ENCODE measurements at regions not wholly inside any gene's neighbourhood (a gene's known extent, or its start where the extent isn't known, plus 50 kb on each side); places are given as distances from the start of the nearest gene placed in this dataset.
"Not testable (repeated sequence)": the region's sequence is repeated elsewhere in the genome, so short reads cannot be mapped to it uniquely, and the experiment has no call there.

DNA sequence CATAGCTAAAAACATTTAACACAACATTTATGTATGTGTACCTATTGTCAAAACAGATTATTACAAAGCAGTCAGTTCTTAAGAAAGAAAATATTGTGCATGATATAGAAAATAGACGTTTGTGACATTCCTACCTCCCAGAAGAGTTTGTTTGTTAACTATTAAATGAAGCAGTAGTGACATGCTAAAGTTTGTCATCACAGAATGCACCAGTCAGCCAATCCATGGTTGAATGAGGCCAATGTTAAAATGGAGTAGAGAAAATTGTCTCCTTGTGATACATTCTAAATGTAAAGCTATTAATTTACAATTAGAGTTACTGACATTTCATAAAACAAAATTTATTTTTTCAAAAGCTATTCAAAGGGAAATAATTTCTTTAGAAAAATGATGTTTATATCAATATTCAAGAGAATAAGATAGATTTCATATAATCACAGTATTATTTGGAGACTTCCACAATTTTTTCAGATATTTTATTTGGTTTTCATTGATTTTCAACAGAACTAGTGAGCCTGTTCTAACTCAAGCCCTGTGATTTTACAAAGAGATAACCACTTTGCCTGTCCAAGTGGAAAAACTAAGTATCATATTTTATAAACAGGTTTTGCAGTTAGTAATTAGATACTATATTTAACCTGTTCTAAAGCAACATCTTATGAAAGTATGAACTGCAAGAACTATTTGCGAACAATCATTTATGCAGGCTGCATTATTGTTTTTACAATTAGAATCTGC is 176.8 kb downstream of the ISL1 start:
- no peak for DNase-seq

DNA sequence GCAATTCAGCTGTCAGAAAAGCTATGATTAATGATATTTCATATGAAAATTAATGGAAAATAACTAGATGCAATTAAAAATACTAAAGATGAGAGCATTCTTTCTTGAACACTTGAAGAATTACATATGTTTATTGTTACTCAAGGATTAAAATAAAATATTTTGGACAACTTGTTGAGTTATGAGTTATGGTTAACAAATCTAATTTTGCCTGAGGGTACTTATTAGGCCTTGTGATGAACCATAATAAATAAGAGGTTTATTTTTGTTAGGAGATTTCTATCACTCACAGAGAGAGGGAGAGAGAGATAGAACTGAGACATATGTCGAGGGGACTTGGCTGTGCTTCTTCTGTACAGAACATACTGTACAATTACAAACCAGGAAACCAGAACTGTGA is 183.7 kb downstream of the ISL1 start:
- no peak for DNase-seq

DNA sequence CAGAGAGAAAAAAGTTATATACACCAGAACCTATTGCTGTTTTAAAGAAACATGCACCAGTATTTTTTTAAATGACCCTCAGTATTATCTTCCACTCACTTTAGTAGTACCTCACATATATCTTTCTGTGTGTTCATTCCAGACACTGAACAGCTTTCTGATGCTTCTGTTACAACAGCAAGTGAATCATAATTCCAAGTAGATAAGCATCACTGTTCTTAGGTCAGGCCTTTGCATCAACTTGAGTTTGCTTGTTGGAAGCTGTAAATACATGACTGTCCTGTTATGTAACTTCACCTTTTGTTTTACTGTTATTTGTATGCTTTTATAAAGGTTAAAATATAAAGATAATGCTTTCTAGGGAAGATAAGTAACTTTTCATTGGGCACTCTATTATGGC is 184.4 kb downstream of the ISL1 start:
- DNase-seq, result no peak

DNA sequence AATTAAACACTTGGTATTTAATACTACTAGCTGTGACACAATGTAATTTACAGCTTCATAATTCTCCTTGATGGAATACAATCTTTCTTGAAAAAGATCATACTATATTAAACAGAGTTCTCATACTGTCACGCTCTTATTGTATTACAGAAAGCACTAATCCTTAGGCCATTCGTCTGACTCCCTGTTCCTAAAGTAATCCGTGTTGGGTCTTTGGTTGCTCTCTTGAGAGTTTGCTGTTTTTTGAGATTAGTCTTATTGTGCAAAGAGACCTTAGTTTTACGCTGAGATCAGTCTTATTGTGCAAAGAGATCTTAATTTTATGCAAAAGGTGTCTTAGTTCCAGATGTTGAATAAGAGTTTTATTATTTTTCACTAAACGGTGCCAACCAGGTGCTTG is 190.6 kb downstream of the ISL1 start:
- DNase-seq, result no peak

DNA sequence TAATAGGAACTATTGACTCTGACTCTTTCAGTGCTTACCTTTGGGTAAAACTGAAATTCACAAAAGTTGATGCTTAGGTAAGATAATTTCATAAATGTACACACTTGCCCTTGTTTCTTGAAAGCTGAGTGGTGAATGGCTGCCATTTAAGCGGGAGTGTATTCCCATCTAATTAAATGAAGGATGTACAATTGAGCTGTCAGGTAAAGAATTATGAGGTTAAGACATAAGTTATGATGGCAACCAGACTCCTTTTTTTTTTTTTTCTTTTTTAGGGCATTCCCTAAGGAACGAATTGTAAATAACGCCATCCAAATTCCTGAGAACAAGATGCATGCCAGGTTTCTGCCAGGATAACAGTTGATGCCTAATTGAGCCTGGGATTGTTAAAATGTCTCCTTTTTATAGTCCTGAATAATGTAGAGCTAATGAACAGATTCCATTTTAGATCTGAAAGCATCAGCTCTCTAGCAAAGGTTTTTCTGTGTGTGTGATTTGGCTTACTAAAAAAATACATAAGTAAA is 199.7 kb downstream of the ISL1 start:
- no peak for DNase-seq

DNA sequence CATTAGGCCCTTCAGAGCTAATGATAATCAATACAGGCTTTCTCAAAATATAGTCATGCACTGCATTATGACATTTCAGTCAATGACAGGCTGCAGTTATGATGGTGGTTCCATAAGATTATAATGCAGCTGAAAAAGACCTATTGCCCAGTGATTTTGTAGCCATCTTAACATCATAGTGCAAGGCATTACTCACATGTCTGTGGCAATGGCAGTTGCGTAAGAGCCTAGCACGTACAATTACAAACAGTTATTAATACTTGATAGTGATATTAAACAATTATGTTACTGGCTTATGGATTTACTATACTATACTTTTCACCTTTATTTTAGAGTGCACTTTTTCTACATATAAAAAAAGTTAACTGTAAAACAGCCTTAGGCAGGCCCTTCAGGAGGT is 214.8 kb downstream of the ISL1 start:
- DNase-seq, result no peak

DNA sequence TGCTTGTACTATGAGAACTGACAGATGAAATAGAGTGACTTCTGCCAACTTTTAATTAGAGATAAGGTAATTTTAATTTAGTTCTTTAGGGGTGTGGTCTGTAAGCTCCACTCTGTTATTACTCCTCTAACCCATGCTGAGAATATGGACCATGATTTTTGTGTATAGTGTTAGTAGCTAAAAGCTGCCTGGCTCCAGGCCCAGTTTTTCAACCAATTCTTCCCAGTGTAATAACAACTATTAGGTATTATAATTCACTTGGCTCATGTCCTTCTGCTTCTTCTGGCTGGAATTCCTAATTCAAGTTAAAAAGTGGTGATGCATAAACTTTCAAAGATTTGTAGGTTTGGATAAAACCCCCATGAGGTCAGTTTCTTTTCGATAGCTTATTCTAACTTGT is 216.3 kb downstream of the ISL1 start:
- DNase-seq, result no peak

DNA sequence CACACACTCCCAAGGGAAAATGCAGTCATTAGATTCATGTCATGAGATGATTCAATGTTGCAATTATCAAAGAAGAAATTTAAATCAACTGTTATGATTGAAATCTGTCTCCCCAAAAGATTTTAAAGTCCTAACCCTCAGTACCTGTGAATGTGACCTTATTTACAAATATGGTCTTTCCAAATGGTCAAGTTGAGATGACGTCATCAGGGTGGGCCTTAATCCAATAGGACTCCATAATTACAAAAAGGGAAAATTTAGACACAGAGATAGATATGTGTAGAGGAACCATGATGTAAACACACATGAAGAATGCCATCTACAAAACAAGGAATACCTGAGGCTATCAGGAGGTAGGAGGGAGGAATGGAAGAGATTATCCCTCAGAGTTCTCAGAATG is 221.1 kb downstream of the ISL1 start:
- no peak for DNase-seq

DNA sequence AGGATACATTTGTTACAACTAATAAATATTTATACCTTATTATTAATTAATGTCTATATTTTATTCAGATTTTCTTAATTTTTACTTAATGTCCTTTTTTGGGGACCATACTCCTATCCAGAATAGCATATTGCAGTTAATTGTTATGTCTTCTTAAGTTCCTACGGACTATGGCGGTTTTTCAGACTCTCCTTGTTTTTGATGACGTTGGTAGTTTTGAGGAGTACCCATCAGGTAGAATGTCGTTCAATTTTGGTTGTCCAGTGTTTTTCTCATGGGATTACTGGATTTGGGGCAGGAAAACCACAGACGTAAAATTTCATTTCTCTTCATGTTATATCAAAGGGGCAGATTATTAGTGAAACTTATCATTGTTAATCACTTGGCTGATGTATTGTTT is 223.7 kb downstream of the ISL1 start:
- no peak for DNase-seq

DNA sequence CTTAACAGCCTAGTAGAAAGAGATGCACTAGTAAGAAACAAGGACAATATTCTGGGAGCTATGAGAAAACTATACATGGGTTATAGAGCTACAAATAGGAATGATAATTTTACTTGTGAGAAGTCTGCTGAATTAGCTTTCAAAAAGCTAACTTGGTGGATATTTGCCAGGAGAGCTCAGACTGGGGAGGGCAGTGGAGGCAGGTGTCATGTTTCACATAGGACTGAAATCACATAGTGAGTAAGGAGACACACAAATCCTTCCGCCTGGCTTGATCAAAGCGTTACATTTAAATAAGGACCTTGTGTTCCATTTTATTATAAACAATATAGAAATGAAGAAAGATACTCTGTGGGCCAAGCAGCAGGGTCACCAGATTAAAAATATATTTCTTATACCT is 235.0 kb downstream of the ISL1 start:
- DNase-seq, result no peak

DNA sequence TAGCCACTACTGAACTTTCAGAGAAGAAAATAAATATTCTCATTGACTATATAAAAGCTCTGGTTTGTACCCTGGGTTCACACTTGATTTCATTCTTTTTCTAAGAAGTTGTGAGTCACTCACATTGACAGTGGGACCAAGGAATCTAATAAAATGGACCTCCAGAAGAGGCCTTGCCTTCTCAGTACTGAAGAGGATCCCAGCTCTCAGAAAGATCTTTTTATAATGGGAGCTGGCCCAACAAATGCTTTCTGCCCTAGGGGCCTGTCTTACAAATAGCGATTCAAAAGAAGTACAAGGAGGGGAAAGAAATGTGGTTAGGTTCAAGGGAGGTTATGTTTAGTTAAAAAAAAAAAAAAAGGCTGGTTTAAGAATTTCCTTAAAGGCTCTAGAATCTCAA is 237.9 kb downstream of the ISL1 start:
- DNase-seq, result peak; percentile 6

DNA sequence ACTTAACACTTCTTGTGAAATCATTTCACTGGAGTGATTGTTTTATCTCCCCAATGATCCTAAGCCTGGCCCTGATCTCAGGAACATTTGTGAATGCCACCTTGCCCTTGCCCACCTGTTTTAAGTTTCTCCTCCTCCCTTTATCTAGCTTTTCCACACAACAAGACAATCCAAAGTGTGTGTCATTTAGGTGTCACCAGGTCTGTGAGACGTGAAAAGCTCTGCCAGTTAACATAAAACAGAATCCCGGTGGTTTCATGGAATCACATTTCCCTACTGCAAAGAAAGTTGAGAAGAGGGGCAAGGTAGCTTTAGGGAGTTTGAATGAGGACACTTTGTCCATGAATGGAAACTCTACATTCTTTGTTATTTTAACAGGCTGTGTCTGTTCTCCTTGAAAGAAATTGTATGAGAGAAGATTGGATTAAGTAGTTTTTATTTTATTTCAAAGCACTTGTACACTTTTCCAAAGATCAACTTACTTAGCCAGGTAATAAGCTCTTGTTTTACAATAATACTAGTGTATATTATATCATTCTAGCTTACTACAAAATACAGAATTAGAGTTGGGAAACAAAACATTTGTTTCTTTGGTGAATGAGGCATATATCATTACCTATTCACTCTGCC is 239.0 kb downstream of the ISL1 start:
- no peak for DNase-seq

DNA sequence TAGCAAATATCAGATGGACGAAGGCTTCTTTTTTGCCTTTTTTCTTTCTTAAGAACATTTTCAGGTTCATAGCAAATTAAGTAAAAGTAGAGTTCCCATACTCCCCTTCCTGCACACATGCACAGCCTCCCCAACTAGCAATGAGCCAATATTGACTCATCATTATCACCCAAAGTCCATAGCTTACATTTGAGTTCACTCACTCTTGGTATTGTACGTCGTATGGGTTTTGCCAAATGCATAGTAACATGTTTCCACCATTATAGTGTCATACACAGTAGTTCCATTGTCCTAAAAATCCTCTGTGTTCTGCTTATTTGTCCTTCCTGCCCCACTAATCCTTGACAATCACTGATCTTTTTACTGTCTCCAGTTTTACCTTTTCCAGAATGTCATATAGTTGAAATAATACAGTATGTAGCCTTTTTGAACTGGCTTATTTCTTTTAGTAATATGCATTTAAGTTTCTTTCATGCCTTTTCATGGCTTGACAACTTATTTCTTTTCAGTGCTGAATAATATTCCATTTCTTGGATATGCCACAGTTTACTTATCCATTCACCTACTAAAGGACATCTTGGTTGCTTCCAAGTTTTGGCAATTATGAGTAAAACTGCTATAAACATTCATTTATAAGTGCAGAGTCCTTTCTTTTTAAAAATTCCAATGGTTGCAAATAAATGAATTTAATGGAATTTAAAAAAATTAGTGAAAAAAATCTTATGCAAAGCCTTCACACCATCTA is 242.1 kb downstream of the ISL1 start:
- no peak for DNase-seq

DNA sequence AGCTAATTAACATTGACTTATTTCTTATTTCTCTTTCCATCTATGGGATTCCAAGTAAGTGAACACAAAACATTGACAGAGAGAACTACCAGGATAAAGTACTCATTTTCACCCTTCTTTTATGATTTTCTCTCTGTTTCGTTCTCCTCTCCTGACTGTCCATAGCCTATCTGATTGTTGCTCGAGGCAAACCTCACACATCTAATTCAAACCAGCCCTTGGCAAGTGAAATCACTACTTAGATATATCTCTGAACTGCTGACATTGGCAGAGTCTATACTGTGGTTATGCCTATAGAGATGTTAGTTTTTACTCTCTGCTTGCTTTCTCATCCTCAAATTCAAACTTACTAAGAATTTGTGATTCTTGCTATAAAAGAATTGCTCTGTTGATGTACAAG is 248.8 kb downstream of the ISL1 start:
- DNase-seq, result peak; percentile 26

DNA sequence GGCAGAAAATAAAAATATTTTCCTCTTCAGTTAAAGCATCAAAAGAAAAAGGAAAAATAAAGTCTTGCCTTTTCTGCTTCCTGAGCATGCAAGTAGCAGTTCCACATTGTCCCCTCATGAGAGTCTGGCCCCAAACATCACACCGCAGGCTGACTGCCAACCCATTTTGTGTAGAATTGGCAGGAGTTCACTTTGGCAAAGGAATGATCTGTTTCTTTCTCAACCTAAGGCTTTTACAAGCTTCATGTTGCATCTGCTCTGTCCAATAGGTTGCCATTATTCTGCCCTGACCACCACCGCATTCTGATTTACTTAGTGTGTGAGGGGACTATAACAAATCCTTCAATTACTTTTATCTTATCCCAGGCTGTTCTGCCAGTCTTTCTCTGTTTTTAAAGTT is 249.5 kb downstream of the ISL1 start:
- peak; percentile 38 for DNase-seq

DNA sequence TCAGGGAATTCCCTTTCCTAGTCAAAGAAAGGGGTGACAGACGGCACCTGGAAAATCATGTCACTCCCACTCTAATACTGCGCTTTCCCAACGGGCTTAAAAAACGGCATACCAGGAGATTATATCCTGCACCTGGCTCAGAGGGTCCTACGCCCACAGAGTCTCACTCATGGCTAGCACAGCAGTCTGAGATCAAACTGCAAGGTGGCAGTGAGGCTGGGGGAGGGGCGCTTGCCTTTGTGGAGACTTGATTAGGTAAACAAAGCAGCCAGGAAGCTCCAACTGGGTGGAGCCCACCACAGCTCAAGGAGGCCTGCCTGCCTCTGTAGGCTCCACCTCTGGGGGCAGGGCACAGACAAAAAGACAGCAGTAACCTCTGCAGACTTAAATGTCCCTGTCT is 253.7 kb downstream of the ISL1 start:
- not testable (repeated sequence) for DNase-seq

DNA sequence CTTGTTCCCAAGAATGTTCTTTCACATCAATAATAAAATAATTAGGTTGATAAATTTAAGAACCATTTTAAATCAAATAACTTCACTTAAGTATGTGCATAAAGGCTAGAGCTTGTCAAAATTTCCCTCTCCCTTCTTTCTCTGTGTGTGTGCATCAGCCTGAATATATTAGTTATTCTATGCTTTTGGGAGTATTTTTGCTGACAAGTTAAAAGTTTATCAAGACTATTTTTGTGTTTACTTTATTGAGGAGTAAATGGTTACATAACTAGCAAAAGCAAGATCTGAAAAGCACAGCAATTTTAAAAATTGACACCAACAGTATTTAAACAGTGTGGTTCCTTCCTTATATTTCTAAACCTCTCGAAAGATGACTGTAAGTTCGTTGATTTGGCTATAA is 261.7 kb downstream of the ISL1 start:
- DNase-seq, result no peak

DNA sequence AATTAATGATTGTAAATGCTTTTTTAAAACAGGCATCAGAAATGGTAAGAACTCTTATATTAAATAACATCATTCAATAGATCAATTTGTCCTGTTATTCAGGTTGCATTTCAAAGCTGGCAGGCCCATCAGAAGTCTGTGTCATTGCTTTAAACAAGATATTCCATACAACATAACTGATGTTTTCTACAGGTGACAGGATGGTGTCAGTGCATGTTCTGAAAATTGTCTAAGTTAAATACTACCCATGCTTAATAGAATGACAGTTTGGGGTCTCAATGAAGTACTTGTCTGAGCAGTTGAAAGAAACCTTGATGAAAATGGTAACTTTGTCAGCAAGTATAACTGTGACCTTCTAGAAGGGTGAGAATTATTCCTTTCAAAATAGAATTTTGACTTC is 263.2 kb downstream of the ISL1 start:
- DNase-seq, result no peak

DNA sequence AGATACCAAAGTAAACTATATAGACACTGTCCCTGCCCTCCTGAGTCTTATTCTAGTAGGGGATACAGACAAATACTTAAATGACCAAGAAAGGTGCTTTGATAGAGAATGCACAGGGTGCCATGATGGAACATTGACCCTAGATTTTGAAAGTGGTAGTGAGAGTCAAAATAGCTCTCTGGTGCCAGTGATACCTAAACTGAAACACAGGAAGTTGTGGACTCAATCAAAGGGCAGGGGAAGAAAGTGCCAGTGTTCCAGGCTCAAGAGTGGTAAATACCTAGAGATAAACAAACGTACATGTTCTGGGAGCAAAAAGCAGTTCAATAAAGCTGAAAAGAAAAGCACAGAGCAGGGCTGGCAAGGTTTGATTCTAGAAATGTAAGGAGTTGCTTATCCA is 267.6 kb downstream of the ISL1 start:
- no peak for DNase-seq

DNA sequence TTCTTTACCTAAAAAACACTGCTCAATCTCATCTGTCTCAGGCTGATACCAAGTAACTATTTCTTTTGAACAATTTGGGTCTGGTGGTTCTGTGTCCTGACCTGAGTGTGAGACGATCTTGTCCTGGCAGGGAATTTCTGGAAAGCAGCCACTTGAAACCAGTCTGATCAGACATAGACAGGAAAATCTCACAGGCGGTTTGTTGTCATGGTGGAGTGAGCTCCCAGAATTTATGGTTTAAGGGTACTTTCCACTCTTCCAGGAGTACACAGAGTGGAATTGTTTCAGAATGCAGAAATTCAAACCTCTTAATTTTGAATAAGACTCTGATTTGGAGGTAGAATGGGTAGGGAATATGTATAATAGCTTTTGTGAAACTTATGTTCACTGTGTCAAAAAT is 268.2 kb downstream of the ISL1 start:
- DNase-seq, result no peak

DNA sequence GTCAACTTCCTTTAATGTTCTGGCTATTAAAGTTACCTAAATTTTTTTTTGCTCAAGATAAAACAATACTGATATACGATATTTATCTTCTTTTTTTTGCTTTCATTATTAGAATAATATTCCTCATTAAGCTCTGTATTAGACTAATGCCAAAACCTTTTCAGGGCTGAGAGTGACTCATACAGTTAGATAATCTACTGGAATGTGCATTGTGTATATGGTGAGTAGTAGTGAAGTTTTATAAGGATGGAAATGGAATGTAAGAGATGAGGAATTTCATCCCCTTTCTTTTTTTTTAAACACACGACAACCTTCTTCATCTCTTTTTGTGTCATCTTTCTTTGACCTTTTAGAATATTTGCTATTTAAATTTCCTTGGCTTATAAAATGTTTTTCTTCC is 268.6 kb downstream of the ISL1 start:
- DNase-seq, result no peak

DNA sequence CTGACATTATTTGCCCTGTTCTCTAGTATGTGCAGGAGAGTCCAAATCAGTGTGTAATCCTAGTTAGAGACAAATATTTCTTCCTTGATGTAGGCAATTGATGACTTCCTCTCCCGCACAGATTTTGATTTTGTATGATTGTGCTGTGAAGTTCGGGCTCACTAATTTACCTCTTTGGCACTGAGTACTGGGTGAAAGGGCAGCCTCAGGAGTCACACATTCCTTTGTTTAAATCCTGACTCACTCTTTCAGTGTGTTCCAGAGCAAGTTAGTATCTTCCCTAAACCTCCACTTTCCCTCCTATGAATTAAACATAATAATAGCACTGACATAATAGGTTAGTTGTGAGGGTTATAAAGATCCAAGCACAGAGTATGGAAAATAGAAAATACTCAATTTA is 269.7 kb downstream of the ISL1 start:
- no peak for DNase-seq

DNA sequence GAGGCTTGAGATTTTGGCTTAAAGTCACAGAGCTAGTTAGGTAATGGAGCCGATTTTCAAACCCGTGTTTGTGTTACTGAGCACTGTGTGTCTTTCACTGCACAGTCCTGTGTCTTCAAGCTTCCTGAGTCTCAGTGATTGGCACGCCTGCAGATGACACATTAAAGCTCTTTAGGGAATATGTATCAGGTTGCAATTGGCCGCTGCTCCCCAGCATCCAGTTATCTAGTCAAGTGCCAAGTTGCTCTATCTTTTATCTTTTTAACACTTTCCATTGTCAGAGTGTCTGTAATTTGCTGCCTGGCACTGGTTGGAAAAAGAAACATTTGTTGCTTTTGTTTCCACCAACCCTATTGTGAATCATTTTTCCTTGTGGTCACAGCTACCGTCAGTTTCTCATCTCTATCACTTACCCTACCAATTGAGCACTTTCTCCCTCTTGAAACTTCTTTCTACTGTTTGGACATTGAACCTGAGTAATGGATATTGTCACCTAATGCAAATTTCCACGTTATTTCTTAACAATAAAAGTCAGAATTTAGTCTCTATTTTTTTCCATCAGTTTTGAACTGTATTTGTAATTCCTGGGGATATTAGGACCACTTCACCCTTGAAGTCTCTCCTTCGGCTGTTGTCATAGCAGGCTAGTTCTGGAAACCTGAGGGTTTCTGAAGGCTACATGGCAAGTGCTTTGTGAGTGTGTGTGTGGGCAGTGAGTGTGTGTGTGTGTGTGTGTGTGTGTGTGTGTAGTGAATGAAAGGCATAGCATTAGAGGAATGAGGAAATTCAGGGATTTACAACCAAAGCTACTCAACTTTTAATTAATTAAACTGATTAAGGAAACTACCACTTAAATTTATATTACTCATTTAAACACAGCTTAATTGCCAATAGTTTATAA is 274.3 kb downstream of the ISL1 start:
- DNase-seq, result peak; percentile 45
